Esophagus muscularis mucosa (tissue), 4 donors: ENCODE measurements at regions not wholly inside any gene's neighbourhood (a gene's known extent, or its start where the extent isn't known, plus 50 kb on each side); places are given as distances from the start of the nearest gene placed in this dataset.

Experiments
- DNase-seq: peaks from one replicate; pipeline ENCODE4 v3.0.0-alpha.2; 2017; ENCODE audit errors: extremely low spot score
- H3K27ac ChIP-seq, 4 donors: fragments of 200-600 bp; sonication (generic); replicated peaks in 1 of 4; 1 replicate in 3 of 4; 2 replicates in 1 of 4; pipeline ENCODE4 v1.5.1; 2016 to 2019; ENCODE audit warnings: mild to moderate bottlenecking in 1 of 4
- H3K27me3 ChIP-seq, 4 donors: fragments of 200-600 bp; sonication (generic); one replicate each; pipeline versions ENCODE4 v1.5.1 to v1.6.0; 2016 to 2019
- H3K36me3 ChIP-seq, 4 donors: fragments of 200-600 bp; sonication (generic); one replicate each; pipeline ENCODE4 v1.5.1; 2016 to 2019
- H3K4me1 ChIP-seq, 4 donors: fragments of 200-600 bp; sonication (generic); one replicate each; pipeline ENCODE4 v1.5.1; 2016 to 2019
- H3K4me3 ChIP-seq, 4 donors: fragments of 200-600 bp; sonication (generic); 1 replicate in 2 of 4; 2 replicates in 2 of 4; pipeline ENCODE4 v1.5.1; 2016 to 2019; ENCODE audit warnings: mild to moderate bottlenecking in 4 of 4, moderate library complexity in 1 of 4
- H3K9me3 ChIP-seq, 4 donors: fragments of 200-600 bp; sonication (generic); 1 replicate in 3 of 4; 2 replicates in 1 of 4; pipeline ENCODE4 v1.5.1; 2016 to 2019
- CTCF ChIP-seq, 3 experiments: fragments of 200-600 bp in 2 of 3; fragments of 450-650 bp in 1 of 3; sonication (generic) in 2 of 3; IDR thresholded peaks; one replicate each; pipeline ENCODE4 v1.5.1; 2017 to 2019; ENCODE audit warnings: antibody characterized with exemption in 3 of 3, mild to moderate bottlenecking in 2 of 3, moderate library complexity in 1 of 3
- EP300 ChIP-seq: sonication (generic); formaldehyde crosslinking; IDR thresholded peaks from one replicate; pipeline ENCODE4 v1.6.1; 2017; ENCODE audit warnings: antibody characterized with exemption
- POLR2A ChIP-seq: fragments of 450-650 bp; IDR thresholded peaks from one replicate; pipeline ENCODE4 v1.6.1; 2017; ENCODE audit warnings: antibody characterized with exemption, moderate library complexity, mild to moderate bottlenecking, low read depth
- POLR2AphosphoS5 ChIP-seq, 2 donors: sonication (generic); formaldehyde crosslinking; IDR thresholded peaks; one replicate each; pipeline ENCODE4 v1.6.1; 2017; ENCODE audit warnings: antibody characterized with exemption in 2 of 2
- WGBS: methylation state at CpG from one replicate; pipeline ENCODE4 v1.1.5; 2018; 5-methylcytosine and 5-hydroxymethylcytosine counted together
- intact Hi-C: fragments of 100-400 bp; cut with DNase I; formaldehyde crosslinking; loops from one replicate; pipeline ENCODE4 v1.15.1; 2023

DNA sequence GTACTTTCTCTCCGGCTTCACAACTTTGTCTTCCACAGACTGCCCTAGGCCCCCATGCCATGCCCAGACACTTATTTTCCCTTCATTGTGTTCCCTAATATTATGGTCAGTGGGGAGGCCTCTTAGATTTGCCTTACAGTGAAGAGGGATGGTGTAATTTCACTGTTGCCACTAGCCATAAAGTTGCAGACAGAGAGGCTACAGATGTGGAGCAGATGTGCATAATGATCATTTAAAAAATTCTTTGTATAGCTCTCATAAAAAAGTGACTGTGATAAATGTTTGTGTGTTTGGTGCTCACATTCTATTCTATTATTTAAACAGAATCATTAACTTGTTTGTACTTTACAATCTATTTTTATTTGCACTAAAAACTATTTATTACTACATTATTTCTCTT is 67.5 kb upstream of the FN1 start:
- TF ChIP-seq CTCF (IDR thresholded peaks at IDR 0.05): no peak
- TF ChIP-seq POLR2A: no peak
- no peak for TF ChIP-seq EP300
- no peak for TF ChIP-seq POLR2AphosphoS5 (IDR thresholded peaks at IDR 0.05)
- Histone ChIP-seq H3K27me3 (no peaks in the 10 kb centered on the region), H3K36me3 (no peaks in the 10 kb centered on the region), H3K9me3 (no peaks in the 10 kb centered on the region), H3K27ac (no peak overlapping the region), H3K4me3 (no peak overlapping the region), H3K4me1 (peaks cover 0 to 20% (median 13%) of the 10 kb centered on the region in 4 donors)
- 100% methylated on average over 1 of the region's 1 CpG for WGBS
- DNase-seq: no peak
- intact Hi-C loops: no loop called here

DNA sequence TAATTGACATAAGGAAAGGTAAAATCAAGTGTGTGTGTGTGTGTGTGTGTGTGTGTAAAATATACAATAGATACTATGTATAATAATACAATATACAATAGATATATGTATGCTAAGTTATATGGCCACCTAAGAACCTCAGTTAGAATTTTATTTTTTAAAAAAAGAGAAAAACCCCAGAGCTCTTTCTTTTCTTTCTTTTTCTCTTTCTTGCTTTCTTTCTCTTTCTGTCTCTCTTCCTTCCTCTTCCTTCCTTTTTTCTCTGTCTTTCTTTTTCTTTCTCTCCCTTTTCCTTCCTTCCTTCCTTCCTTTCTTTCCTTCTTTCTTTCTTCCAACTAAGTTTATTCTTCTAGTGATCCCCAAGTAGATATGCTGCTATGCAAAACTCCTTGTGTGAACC is 64.6 kb upstream of the FN1 start:
- intact Hi-C loops: no loop called here

DNA sequence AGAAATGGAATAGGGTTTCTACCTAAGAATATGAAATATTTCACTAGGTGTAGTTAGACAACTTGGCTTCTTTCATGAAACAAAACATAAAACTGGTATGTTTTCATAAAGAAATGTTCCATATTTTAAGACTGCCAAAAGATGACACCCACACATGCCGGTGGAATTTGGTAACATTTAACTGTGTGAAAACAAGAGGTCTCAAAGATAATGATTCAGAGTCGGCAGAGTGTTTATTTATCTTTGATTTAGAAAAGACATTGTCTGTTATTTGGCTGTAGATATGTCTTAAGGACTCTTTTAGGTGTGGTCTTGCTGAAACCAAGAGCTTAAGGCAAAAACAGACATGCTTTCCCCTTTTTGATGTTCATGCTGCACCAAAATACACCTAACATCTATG is 63.5 kb upstream of the FN1 start:
- H3K4me1 ChIP-seq: peaks cover 0 to 5% (median 0%) of the 10 kb centered on the region in 4 donors
- no peak overlapping the region for H3K4me3 ChIP-seq
- H3K27ac ChIP-seq: no peak overlapping the region
- TF ChIP-seq POLR2AphosphoS5 (IDR thresholded peaks at IDR 0.05): no peak
- no peak for TF ChIP-seq EP300
- no peak for TF ChIP-seq CTCF (IDR thresholded peaks at IDR 0.05)
- no peak for TF ChIP-seq POLR2A
- H3K36me3 ChIP-seq: no peaks in the 10 kb centered on the region
- 23% methylated on average over 2 of the region's 2 CpGs for whole genome bisulfite sequencing
- intact Hi-C loops: no loop called here
- H3K9me3 ChIP-seq: no peaks in the 10 kb centered on the region
- no peaks in the 10 kb centered on the region for H3K27me3 ChIP-seq
- no peak for DNase-seq

More for the DNA sequence above, 64.6 kb upstream of the FN1 start:
- no peak for DNase-seq
- no peaks in the 10 kb centered on the region for H3K9me3 ChIP-seq
- no peak overlapping the region for H3K27ac ChIP-seq
- no peaks in the 10 kb centered on the region for H3K27me3 ChIP-seq
- TF ChIP-seq EP300 (no peak), POLR2AphosphoS5 (IDR thresholded peaks at IDR 0.05) (no peak), CTCF (IDR thresholded peaks at IDR 0.05) (no peak), POLR2A (no peak)
- H3K36me3 ChIP-seq: no peaks in the 10 kb centered on the region
- H3K4me1 ChIP-seq: peaks cover 0 to 5% (median 0%) of the 10 kb centered on the region in 4 donors
- no peak overlapping the region for H3K4me3 ChIP-seq

GRCh38 chr2:215498431-215498830 is 62.6 kb upstream of the FN1 start:
- DNase-seq: no peak
- WGBS: 87% methylated on average over 8 of the region's 8 CpGs
- intact Hi-C loops: no loop called here
- no peaks in the 10 kb centered on the region for H3K27me3 ChIP-seq
- no peak overlapping the region for H3K27ac ChIP-seq
- TF ChIP-seq POLR2AphosphoS5 (IDR thresholded peaks at IDR 0.05) (no peak), CTCF (IDR thresholded peaks at IDR 0.05) (no peak), EP300 (no peak), POLR2A (no peak)
- H3K9me3 ChIP-seq: no peaks in the 10 kb centered on the region
- H3K4me3 ChIP-seq: no peak overlapping the region
- H3K4me1 ChIP-seq: peaks cover 0 to 5% (median 0%) of the 10 kb centered on the region in 4 donors
- no peaks in the 10 kb centered on the region for H3K36me3 ChIP-seq

DNA sequence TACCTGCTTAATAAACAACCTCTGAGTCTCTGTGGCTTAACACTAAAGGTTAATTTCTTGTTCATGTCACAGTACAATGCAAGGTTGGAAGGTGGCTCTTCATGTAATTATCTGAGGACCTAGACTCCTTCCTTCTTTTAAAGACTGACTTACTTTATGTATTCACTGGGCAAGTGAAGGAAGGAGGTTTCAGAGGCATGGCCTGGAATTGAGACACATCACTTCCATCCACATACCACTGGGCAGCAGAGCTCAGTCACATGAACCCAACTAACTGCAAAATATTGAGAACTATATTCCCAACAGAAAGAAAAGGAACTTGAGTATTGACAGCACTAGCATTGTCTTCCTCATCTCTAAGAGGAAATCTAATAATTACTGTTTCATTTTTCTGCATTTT is 57.5 kb upstream of the FN1 start:
- no peaks in the 10 kb centered on the region for H3K4me1 ChIP-seq
- no peaks in the 10 kb centered on the region for H3K36me3 ChIP-seq
- TF ChIP-seq EP300: no peak
- no peak for TF ChIP-seq CTCF (IDR thresholded peaks at IDR 0.05)
- no peak for TF ChIP-seq POLR2AphosphoS5 (IDR thresholded peaks at IDR 0.05)
- TF ChIP-seq POLR2A: no peak
- H3K27me3 ChIP-seq: no peaks in the 10 kb centered on the region
- intact Hi-C loops: no loop called here
- no peaks in the 10 kb centered on the region for H3K9me3 ChIP-seq
- no peak for DNase-seq
- no peak overlapping the region for H3K27ac ChIP-seq
- H3K4me3 ChIP-seq: no peak overlapping the region
